ENCODE measurements at regions not wholly inside any gene's neighbourhood (a gene's known extent, or its start where the extent isn't known, plus 50 kb on each side); places are given as distances from the start of the nearest gene placed in this dataset.

GRCh38 chr2:128745946-128746345 is 427.3 kb upstream of the HS6ST1 start:
- no peak for DNase-seq (ENCODE audit: low read depth in 3 of 3)

- no peak for DNase-seq (ENCODE audit: low read depth in 3 of 3)
These were observed 427.7 kb upstream of the HS6ST1 start for GRCh38 chr2:128746356-128746755.

DNA sequence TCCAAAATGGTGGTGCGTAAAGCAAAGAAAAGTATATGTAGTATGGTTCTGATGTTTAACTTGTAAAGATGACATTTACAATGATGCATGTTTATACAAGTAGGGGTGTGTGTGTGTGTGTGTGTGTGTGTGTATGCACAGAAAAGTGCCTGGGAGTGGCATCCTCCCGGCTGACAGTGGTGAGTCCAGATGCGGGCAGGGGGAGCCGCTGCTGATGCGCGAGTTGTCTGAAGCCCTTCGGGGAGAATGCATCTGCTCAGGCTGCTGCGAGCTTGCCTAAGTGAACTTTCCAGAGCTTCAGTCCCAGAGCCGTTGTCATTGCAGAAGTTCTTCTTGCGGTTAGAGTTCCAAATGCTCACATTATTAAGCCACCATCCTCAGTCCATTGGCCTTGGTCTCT is 429.7 kb upstream of the HS6ST1 start:
- DNase-seq (ENCODE audit: low read depth in 3 of 3): no peak

GRCh38 chr2:128748835-128749605 is 430.4 kb upstream of the HS6ST1 start:
- DNase-seq (ENCODE audit: low read depth in 3 of 3): no peak

- no peak for DNase-seq (ENCODE audit: low read depth in 3 of 3)
These were observed 431.9 kb upstream of the HS6ST1 start for GRCh38 chr2:128750328-128751165.

DNA sequence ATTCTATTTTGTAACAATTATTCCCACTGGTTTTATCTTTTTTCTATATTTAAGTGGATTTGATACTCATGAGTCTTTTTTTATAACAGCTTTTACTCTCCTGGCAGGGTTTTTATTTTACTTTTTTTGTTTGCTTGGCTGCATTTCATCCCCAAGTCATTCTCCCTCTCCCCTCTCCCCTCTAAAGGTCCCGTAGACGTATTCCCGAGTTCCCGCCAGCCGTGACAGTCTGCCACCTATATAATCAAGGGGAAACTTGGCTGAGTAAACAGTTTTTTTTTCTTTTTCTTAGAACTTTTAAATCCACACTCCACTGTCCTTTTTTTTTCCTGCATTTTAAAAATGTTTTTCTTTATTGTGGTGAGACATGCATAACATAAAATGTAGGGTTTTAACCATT is 433.1 kb upstream of the HS6ST1 start:
- no peak for DNase-seq (ENCODE audit: low read depth in 3 of 3)

GRCh38 chr2:128752691-128753263 is 434.1 kb upstream of the HS6ST1 start:
- no peak for DNase-seq (ENCODE audit: low read depth in 3 of 3)

DNA sequence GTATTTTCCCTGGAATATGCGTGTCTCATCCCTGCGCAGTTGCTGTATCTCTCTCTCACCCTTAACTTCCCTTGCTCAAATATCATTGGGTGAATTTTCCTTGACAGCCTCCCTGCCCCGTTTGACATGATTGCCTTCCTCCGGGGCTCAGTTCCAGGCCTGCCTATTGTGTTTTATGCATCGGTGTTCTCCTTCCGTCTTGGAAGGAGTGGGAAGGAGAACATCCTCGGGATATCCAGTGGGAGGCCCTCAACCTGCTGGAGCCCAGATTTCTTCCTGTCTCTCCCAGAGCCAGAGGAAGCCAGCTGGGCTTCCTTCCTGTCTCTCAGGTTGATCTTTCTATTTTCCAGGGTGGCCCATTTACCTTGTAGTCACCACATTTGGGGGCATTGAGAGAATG is 434.7 kb upstream of the HS6ST1 start:
- no peak for DNase-seq (ENCODE audit: low read depth in 3 of 3)

DNA sequence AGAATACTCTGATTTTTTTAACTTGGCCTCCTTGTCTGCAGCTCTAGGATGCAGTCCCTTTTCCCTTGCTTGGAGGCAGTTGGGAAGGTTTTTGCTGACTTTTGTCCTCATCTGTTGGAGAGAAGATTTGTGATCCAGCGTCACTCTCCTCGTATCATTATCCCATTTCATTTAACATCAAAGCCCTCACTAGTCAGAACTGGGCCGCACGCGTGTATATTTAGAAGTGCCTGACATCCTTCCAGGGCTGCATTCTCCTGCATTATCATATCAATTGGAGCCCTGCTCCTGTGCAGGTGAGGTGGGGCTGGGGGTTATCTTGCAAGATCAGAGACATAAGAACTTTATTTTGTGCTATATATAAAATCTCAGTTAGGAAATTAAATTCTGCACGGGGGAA is 435.1 kb upstream of the HS6ST1 start:
- DNase-seq (ENCODE audit: low read depth in 3 of 3): no peak

GRCh38 chr2:128754246-128754724 is 435.6 kb upstream of the HS6ST1 start:
- no peak for DNase-seq (ENCODE audit: low read depth in 3 of 3)

GRCh38 chr2:128755695-128756364 is 437.2 kb upstream of the HS6ST1 start:
- no peak for DNase-seq (ENCODE audit: low read depth in 3 of 3)

DNA sequence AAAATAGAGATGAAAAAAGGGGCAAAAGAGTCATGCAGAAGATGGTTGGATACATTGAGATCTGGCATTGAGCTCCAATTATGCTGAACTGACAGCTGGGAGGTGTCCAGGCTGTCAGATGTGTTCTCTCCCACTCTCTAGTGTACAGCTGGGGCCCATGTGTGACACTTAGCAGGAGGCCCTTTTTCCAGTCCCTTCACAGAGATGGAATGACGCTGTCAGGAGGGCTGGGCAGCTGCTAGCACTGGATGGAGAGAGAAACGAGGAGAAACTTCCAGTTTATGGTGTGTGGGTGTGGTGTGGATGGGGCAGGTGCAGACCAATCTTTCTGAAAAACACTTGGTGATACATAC is 437.7 kb upstream of the HS6ST1 start:
- no peak for DNase-seq (ENCODE audit: low read depth in 3 of 3)

DNA sequence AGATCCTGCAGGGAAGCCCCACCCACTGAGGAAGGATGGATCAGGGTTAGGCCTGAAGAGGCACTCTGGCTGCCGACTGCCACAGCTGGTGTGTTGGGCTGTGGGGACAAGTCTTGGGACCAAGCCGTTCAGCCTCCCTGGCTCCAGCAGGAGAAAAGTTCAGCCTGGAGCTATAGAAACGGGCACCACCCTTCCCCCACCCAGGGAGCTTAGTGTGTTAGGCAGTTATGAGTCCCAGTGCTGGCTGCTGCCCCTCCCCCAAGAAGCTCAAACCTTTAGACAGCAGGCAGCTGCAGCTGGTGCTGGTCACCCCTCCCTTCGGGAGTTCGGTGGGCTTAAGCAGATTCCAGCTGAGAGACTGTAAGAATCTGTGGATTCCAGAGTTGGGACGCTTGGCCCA is 447.1 kb upstream of the HS6ST1 start:
- no peak for DNase-seq (ENCODE audit: low read depth in 3 of 3)

- no peak for DNase-seq (ENCODE audit: low read depth in 3 of 3)
These were observed 449.4 kb upstream of the HS6ST1 start for GRCh38 chr2:128768041-128768440.

GRCh38 chr2:128769457-128770142 is 450.9 kb upstream of the HS6ST1 start:
- no peak for DNase-seq (ENCODE audit: low read depth in 3 of 3)

GRCh38 chr2:128770143-128771085 is 451.7 kb upstream of the HS6ST1 start:
- DNase-seq (ENCODE audit: low read depth in 3 of 3): no peak

- DNase-seq (ENCODE audit: low read depth in 3 of 3): no peak
These were observed 452.7 kb upstream of the HS6ST1 start for GRCh38 chr2:128771401-128771800.

GRCh38 chr2:128772671-128773070 is 454.0 kb upstream of the HS6ST1 start:
- no peak for DNase-seq (ENCODE audit: low read depth in 3 of 3)

- no peak for DNase-seq (ENCODE audit: low read depth in 3 of 3)
These were observed 455.1 kb upstream of the HS6ST1 start for GRCh38 chr2:128773641-128774319.
